IMR-90 (cell line): ENCODE measurements at regions not wholly inside any gene's neighbourhood (a gene's known extent, or its start where the extent isn't known, plus 50 kb on each side); places are given as distances from the start of the nearest gene placed in this dataset.

ENCODE experiments used
- ATAC-seq: fragments of 200-7000 bp; cut with Tn5 transposase; 2 replicates; pipeline ENCODE4 v1.9.1; 2020; ENCODE audit warnings: low read depth, mild to moderate bottlenecking, moderate library complexity
- BruUV-seq: library from RNA; stranded (reverse); fragments of 400-500 nt; replicated peaks from 2 replicates; lab custom pipeline; 2021; lab: Mats Ljungman, UMichigan
- CTCF ChIA-PET: fragments of 300-600 bp; formaldehyde crosslinking; extraction: SDS; loops from one replicate; lab custom pipeline; 2021; ENCODE audit warnings: antibody characterized with exemption; lab: Yijun Ruan, JAX
- POLR2A ChIA-PET: fragments of 300-600 bp; sonication (Branson Sonifier 250); formaldehyde crosslinking; loops from one replicate; lab custom pipeline; 2022; ENCODE audit warnings: antibody characterized with exemption; ENCODE audit not compliant: unreplicated experiment; lab: Charles Lee
- DNase-seq: peaks from one replicate; pipeline ENCODE4 v3.0.0; 2013
- H2AFZ ChIP-seq: replicated peaks from 2 replicates; pipeline ENCODE3; 2013; ENCODE audit warnings: low read length, mild to moderate bottlenecking; ENCODE audit not compliant: poor library complexity
- H2AK5ac ChIP-seq: 2 replicates; pipeline ENCODE4 v1.6.1; 2013; ENCODE audit warnings: low read depth, low read length, inconsistent platforms
- H2AK9ac ChIP-seq: replicated peaks from 2 replicates; pipeline ENCODE3; 2013; ENCODE audit warnings: mild to moderate bottlenecking, low read depth, low read length, moderate library complexity; ENCODE audit not compliant: poor library complexity
- H2BK120ac ChIP-seq: 2 replicates; pipeline ENCODE4 v1.6.1; 2013; ENCODE audit warnings: low read depth, low read length, inconsistent platforms
- H2BK15ac ChIP-seq: 3 replicates; pipeline ENCODE4 v1.6.1; 2013; ENCODE audit warnings: low read depth, low read length, inconsistent platforms
- H2BK20ac ChIP-seq: 2 replicates; pipeline ENCODE4 v1.6.1; 2013; ENCODE audit warnings: low read depth, mild to moderate bottlenecking, inconsistent platforms, low read length, moderate library complexity
- H2BK5ac ChIP-seq: 2 replicates; pipeline ENCODE4 v1.6.1; 2013; ENCODE audit warnings: mild to moderate bottlenecking, low read depth, low read length, inconsistent platforms; ENCODE audit not compliant: poor library complexity, severe bottlenecking
- H3K14ac ChIP-seq: replicated peaks from 2 replicates; pipeline ENCODE4 v1.6.1; 2013; ENCODE audit warnings: low read depth, low read length, inconsistent platforms
- H3K18ac ChIP-seq: 2 replicates; pipeline ENCODE4 v1.6.1; 2013; ENCODE audit warnings: low read depth, low read length, control low read depth
- H3K23ac ChIP-seq: 2 replicates; pipeline ENCODE4 v1.6.1; 2013; ENCODE audit warnings: low read depth, low read length, inconsistent platforms
- H3K27ac ChIP-seq: 2 replicates; pipeline ENCODE4 v1.5.1; 2013; ENCODE audit warnings: mild to moderate bottlenecking, control low read depth, low read length; ENCODE audit not compliant: insufficient read depth
- H3K27me3 ChIP-seq: 2 replicates; pipeline ENCODE4 v1.6.1; 2013; ENCODE audit warnings: low read length; ENCODE audit not compliant: control insufficient read depth, insufficient read depth
- H3K36me3 ChIP-seq: 2 replicates; pipeline ENCODE4 v1.6.1; 2013; ENCODE audit warnings: low read length, mixed read lengths; ENCODE audit not compliant: control insufficient read depth, insufficient read depth
- H3K4ac ChIP-seq: 2 replicates; pipeline ENCODE4 v1.6.1; 2013; ENCODE audit warnings: low read depth, low read length, inconsistent platforms
- H3K4me1 ChIP-seq: 2 replicates; pipeline ENCODE4 v1.6.1; 2013; ENCODE audit warnings: low read length, mixed read lengths; ENCODE audit not compliant: control insufficient read depth, insufficient read depth
- H3K4me2 ChIP-seq: 2 replicates; pipeline ENCODE4 v1.6.1; 2013; ENCODE audit warnings: low read depth, mild to moderate bottlenecking, control low read depth, low read length, moderate library complexity
- H3K4me3 ChIP-seq: 2 replicates; pipeline ENCODE4 v1.5.1; 2013; ENCODE audit warnings: low read depth, mild to moderate bottlenecking, control low read depth, low read length, moderate library complexity; ENCODE audit not compliant: insufficient read depth
- H3K56ac ChIP-seq: 2 replicates; pipeline ENCODE4 v1.6.1; 2013; ENCODE audit warnings: low read length, inconsistent platforms; ENCODE audit not compliant: insufficient read depth; ENCODE audit errors: extremely low read depth
- H3K79me1 ChIP-seq, 2 experiments: 2 replicates each; pipeline ENCODE4 v1.6.1; 2013; ENCODE audit warnings: low read length in 2 of 2, inconsistent platforms in 1 of 2, low read depth in 1 of 2
- H3K9ac ChIP-seq: 2 replicates; pipeline ENCODE4 v1.6.1; 2013; ENCODE audit warnings: low read depth, low read length, control low read depth
- H3K9me1 ChIP-seq: 2 replicates; pipeline ENCODE4 v1.6.1; 2013; ENCODE audit warnings: low read length, inconsistent platforms; ENCODE audit not compliant: insufficient read depth
- H3K9me3 ChIP-seq: 2 replicates; pipeline ENCODE4 v1.6.1; 2013; ENCODE audit warnings: low read length; ENCODE audit not compliant: control insufficient read depth, insufficient read depth
- H4K20me1 ChIP-seq: 2 replicates; pipeline ENCODE4 v1.6.1; 2013; ENCODE audit warnings: low read length, inconsistent platforms; ENCODE audit not compliant: insufficient read depth
- H4K5ac ChIP-seq: 2 replicates; pipeline ENCODE4 v1.6.1; 2013; ENCODE audit warnings: mild to moderate bottlenecking, low read depth, low read length, control low read depth
- H4K8ac ChIP-seq, 2 experiments: 2 replicates each; pipeline ENCODE4 v1.6.1; 2013; ENCODE audit warnings: low read depth in 2 of 2, low read length in 2 of 2, control low read depth in 1 of 2, inconsistent platforms in 1 of 2
- H4K91ac ChIP-seq: 2 replicates; pipeline ENCODE4 v1.6.1; 2013; ENCODE audit warnings: low read depth, low read length, inconsistent platforms; ENCODE audit not compliant: insufficient read depth
- BHLHE40 ChIP-seq: fragments of 150-350 bp; IDR thresholded peaks from 2 replicates; pipeline ENCODE4 v1.6.1; 2016; ENCODE audit warnings: mild to moderate bottlenecking, low read depth, low read length
- RCOR1 ChIP-seq: IDR thresholded peaks from 2 replicates; pipeline ENCODE4 v1.6.1; 2012; ENCODE audit warnings: mild to moderate bottlenecking, low read length, improper control_type of control experiment; ENCODE audit not compliant: insufficient replicate concordance
- WGBS, 2 experiments: methylation state at CpG; one replicate each; pipeline versions ENCODE4 v1.1.5 to v1.1.7; 2013; ENCODE audit warnings: missing lambda C conversion rate in 2 of 2; ENCODE audit not compliant: insufficient read length in 1 of 2; ENCODE audit errors: extremely low coverage in 2 of 2; 5-methylcytosine and 5-hydroxymethylcytosine counted together
- dilution Hi-C: fragments of 300-500 bp; cut with HindIII; formaldehyde crosslinking; loops from one replicate; pipeline ENCODE4 v1.14.3; 2018; ENCODE audit warnings: low sequenced_read_pairs; ENCODE audit not compliant: unreplicated experiment
- in situ Hi-C: fragments of 300-500 bp; cut with MboI; formaldehyde crosslinking; loops from 3 replicates; pipeline ENCODE4 v1.14.3; 2019; ENCODE audit warnings: low sequenced_read_pairs, inconsistent platforms, mixed read lengths
- intact Hi-C: fragments of 100-400 bp; cut with micrococcal nuclease; formaldehyde crosslinking; loops from 2 replicates; pipeline ENCODE4 v1.10.0; 2022

GRCh38 chr2:123366239-123366837 is 658.7 kb upstream of the CNTNAP5 start:
- Histone ChIP-seq H4K8ac (no peak overlapping the region), H3K4me2 (no peak overlapping the region), H3K36me3 (no peaks in the 10 kb centered on the region), H3K27me3 (no peaks in the 10 kb centered on the region), H2AK9ac (no peak overlapping the region), H2BK120ac (no peak overlapping the region), H3K4me1 (no peaks in the 10 kb centered on the region), H2BK5ac (no peak overlapping the region), H3K4ac (no peak overlapping the region), H2BK20ac (no peak overlapping the region), H3K4me3 (no peak overlapping the region), H3K9me3 (peaks cover 2% of the 10 kb centered on the region; the same call in 1 of the 2 replicates), H3K23ac (no peak overlapping the region), H3K9ac (no peak overlapping the region), H4K20me1 (no peaks in the 10 kb centered on the region), H4K91ac (no peak overlapping the region), H3K9me1 (no peaks in the 10 kb centered on the region), H2BK15ac (no peak overlapping the region), H2AFZ (no peak overlapping the region), H3K27ac (no peak overlapping the region), H3K56ac (no peak overlapping the region), H3K14ac (no peak overlapping the region), H2AK5ac (no peak overlapping the region), H4K5ac (no peak overlapping the region), H3K79me1 (no peaks in the 10 kb centered on the region), H3K18ac (no peak overlapping the region)
- DNase-seq (no peak), ATAC-seq (no peak)
- no peak for TF ChIP-seq RCOR1
- no peak for TF ChIP-seq BHLHE40
- ChIA-PET CTCF (no interaction called here), POLR2A (no interaction called here)
- dilution Hi-C loops, result no loop called here
- no CpG with 5 or more reads among the region's 1 CpG for WGBS, 2 experiments
- no TSS peak for BruUV-seq
- intact Hi-C loops, result no loop called here
- in situ Hi-C loops, result no loop called here
